ENCODE measurements at regions not wholly inside any gene's neighbourhood (a gene's known extent, or its start where the extent isn't known, plus 50 kb on each side); places are given as distances from the start of the nearest gene placed in this dataset.

GRCh38 chr4:81811562-81812293 is 340.0 kb upstream of the RASGEF1B start:
- ChIA-PET POLR2A (interaction anchor here (0.6 kb wide), 2 partner anchors 24 to 185 kb away, joined by 3 to 4 read pairs; no protein-coding TSS in a partner anchor), CTCF (interaction anchor here in 1 of 2 donors (0.7 kb wide), 1 partner anchor 165 kb away, joined by 3 read pairs; no protein-coding TSS in a partner anchor)
- no peak overlapping the region for H3K4me3 Mint-ChIP-seq
- Histone ChIP-seq H3K27ac (ENCODE audit: low read length) (no peak overlapping the region), H3K4me3 (ENCODE audit: control insufficient read depth in 1 of 2, extremely low read depth in 1 of 2, low read length in 1 of 2) (no peak overlapping the region), H3K4me1 (ENCODE audit: control insufficient read depth in 1 of 2, extremely low read depth in 1 of 2, insufficient read depth in 2 of 2, low read length in 2 of 2) (no peaks in the 10 kb centered on the region), H3K9me3 (no peaks in the 10 kb centered on the region), H3K27me3 (replicated peaks in 1 of 2; ENCODE audit: control insufficient read depth in 2 of 2, extremely low read depth in 1 of 2, insufficient read depth in 2 of 2, low read length in 1 of 2) (no peaks in the 10 kb centered on the region), H3K36me3 (ENCODE audit: control insufficient read depth in 2 of 2, extremely low read depth in 1 of 2, insufficient read depth in 1 of 2, low read length in 1 of 2) (no peaks in the 10 kb centered on the region)
- H3K9me3 Mint-ChIP-seq: no peaks in the 10 kb centered on the region
- DNase-seq (no peak), ATAC-seq (replicated peaks in 1 of 4) (no peak)
- H3K36me3 Mint-ChIP-seq: no peaks in the 10 kb centered on the region
- H3K27me3 Mint-ChIP-seq: peaks cover 6 to 7% of the 10 kb centered on the region in 2 donors
- H3K4me1 Mint-ChIP-seq: peaks cover 0 to 5% (median 3%) of the 10 kb centered on the region in 3 donors
- WGBS (ENCODE audit: insufficient coverage): 100% methylated on average over 1 of the region's 5 CpGs
- no peak overlapping the region for H3K27ac Mint-ChIP-seq

DNA sequence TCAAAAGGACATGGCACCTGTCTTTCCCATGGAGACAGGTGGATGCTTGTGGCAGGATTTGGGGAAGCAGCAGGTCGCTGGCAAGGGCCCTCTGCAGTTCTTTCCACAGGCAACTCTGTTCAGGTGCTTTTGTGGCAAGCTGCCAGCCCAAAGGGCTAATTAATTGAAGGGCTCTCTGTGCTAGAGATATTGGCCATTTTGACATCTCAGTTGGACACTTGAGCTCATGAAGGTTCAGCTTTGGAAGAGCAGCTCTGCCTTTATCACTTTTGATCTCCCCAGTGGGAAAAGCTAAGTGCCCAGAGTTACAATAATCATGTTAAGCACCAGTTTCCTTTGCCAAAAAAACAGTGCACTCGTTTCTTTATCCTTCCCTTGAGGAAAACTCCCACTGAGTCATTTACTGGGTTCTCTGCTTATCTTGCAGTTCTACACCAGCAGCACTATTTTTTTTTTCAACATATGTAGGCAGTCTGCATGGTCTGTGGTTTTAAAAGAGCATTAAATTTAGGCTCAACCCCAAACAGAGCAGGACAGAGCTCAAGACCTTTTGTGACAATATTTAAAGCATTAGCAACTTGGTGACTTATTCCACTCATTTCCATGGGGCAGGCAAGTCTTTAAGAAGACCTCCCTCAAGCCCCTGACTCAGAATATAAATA is 336.4 kb upstream of the RASGEF1B start:
- POLR2A ChIA-PET: no interaction called here

GRCh38 chr4:81807386-81807785 is 335.7 kb upstream of the RASGEF1B start:
- POLR2A ChIA-PET: no interaction called here
- Histone ChIP-seq H3K27me3 (replicated peaks in 1 of 2; ENCODE audit: control insufficient read depth in 2 of 2, extremely low read depth in 1 of 2, insufficient read depth in 2 of 2, low read length in 1 of 2) (no peaks in the 10 kb centered on the region), H3K27ac (ENCODE audit: low read length) (no peak overlapping the region), H3K4me1 (ENCODE audit: control insufficient read depth in 1 of 2, extremely low read depth in 1 of 2, insufficient read depth in 2 of 2, low read length in 2 of 2) (no peaks in the 10 kb centered on the region), H3K9me3 (no peaks in the 10 kb centered on the region), H3K4me3 (ENCODE audit: control insufficient read depth in 1 of 2, extremely low read depth in 1 of 2, low read length in 1 of 2) (no peak overlapping the region), H3K36me3 (ENCODE audit: control insufficient read depth in 2 of 2, extremely low read depth in 1 of 2, insufficient read depth in 1 of 2, low read length in 1 of 2) (no peaks in the 10 kb centered on the region)
- Mint-ChIP-seq H3K4me3 (no peak overlapping the region), H3K4me1 (peaks cover 0 to 5% (median 3%) of the 10 kb centered on the region in 3 donors), H3K27ac (no peak overlapping the region), H3K9me3 (no peaks in the 10 kb centered on the region), H3K36me3 (no peaks in the 10 kb centered on the region), H3K27me3 (peaks cover 2 to 8% of the 10 kb centered on the region in 2 donors)
- DNase-seq: no peak
- WGBS (ENCODE audit: insufficient coverage): 69% methylated on average over 7 of the region's 7 CpGs
- CTCF ChIA-PET: no interaction called here
- ATAC-seq (replicated peaks in 1 of 4): no peak

More for the DNA sequence above, 336.4 kb upstream of the RASGEF1B start:
- no peak overlapping the region for H3K27ac ChIP-seq (ENCODE audit: low read length)
- H3K4me3 ChIP-seq (ENCODE audit: control insufficient read depth in 1 of 2, extremely low read depth in 1 of 2, low read length in 1 of 2): no peak overlapping the region
- Mint-ChIP-seq H3K4me3 (no peak overlapping the region), H3K4me1 (peaks cover 0 to 5% (median 3%) of the 10 kb centered on the region in 3 donors), H3K9me3 (no peaks in the 10 kb centered on the region), H3K27ac (no peak overlapping the region), H3K27me3 (peaks cover 2 to 8% of the 10 kb centered on the region in 2 donors), H3K36me3 (no peaks in the 10 kb centered on the region)
- H3K27me3 ChIP-seq (replicated peaks in 1 of 2; ENCODE audit: control insufficient read depth in 2 of 2, extremely low read depth in 1 of 2, insufficient read depth in 2 of 2, low read length in 1 of 2): no peaks in the 10 kb centered on the region
- H3K36me3 ChIP-seq (ENCODE audit: control insufficient read depth in 2 of 2, extremely low read depth in 1 of 2, insufficient read depth in 1 of 2, low read length in 1 of 2): no peaks in the 10 kb centered on the region
- DNase-seq (no peak), ATAC-seq (replicated peaks in 1 of 4) (no peak)
- 70% methylated on average over 1 of the region's 2 CpGs for WGBS (ENCODE audit: insufficient coverage)
- no peaks in the 10 kb centered on the region for H3K9me3 ChIP-seq
- H3K4me1 ChIP-seq (ENCODE audit: control insufficient read depth in 1 of 2, extremely low read depth in 1 of 2, insufficient read depth in 2 of 2, low read length in 2 of 2): no peaks in the 10 kb centered on the region
- CTCF ChIA-PET: interaction anchor here in 1 of 2 donors (0.6 kb wide), 1 partner anchor 266 kb away, joined by 3 read pairs; no protein-coding TSS in a partner anchor

GRCh38 chr4:81806485-81806884 is 334.8 kb upstream of the RASGEF1B start:
- H3K9me3 Mint-ChIP-seq: no peaks in the 10 kb centered on the region
- Histone ChIP-seq H3K36me3 (ENCODE audit: control insufficient read depth in 2 of 2, extremely low read depth in 1 of 2, insufficient read depth in 1 of 2, low read length in 1 of 2) (no peaks in the 10 kb centered on the region), H3K27me3 (replicated peaks in 1 of 2; ENCODE audit: control insufficient read depth in 2 of 2, extremely low read depth in 1 of 2, insufficient read depth in 2 of 2, low read length in 1 of 2) (no peaks in the 10 kb centered on the region), H3K27ac (ENCODE audit: low read length) (no peak overlapping the region), H3K4me3 (ENCODE audit: control insufficient read depth in 1 of 2, extremely low read depth in 1 of 2, low read length in 1 of 2) (no peak overlapping the region), H3K9me3 (no peaks in the 10 kb centered on the region), H3K4me1 (ENCODE audit: control insufficient read depth in 1 of 2, extremely low read depth in 1 of 2, insufficient read depth in 2 of 2, low read length in 2 of 2) (no peaks in the 10 kb centered on the region)
- ChIA-PET POLR2A (no interaction called here), CTCF (interaction anchor here (0.5 to 0.8 kb wide), 3 partner anchors 12 to 423 kb away, joined by 3 to 5 read pairs (median 3); no protein-coding TSS in a partner anchor)
- H3K36me3 Mint-ChIP-seq: no peaks in the 10 kb centered on the region
- H3K27ac Mint-ChIP-seq: no peak overlapping the region
- no peak for ATAC-seq (replicated peaks in 1 of 4)
- peaks cover 0 to 8% of the 10 kb centered on the region in 2 donors for H3K27me3 Mint-ChIP-seq
- H3K4me3 Mint-ChIP-seq: no peak overlapping the region
- peaks cover 0 to 5% (median 3%) of the 10 kb centered on the region in 3 donors for H3K4me1 Mint-ChIP-seq
- no peak for DNase-seq
- WGBS (ENCODE audit: insufficient coverage): no CpG with 5 or more reads among the region's 1 CpG

DNA sequence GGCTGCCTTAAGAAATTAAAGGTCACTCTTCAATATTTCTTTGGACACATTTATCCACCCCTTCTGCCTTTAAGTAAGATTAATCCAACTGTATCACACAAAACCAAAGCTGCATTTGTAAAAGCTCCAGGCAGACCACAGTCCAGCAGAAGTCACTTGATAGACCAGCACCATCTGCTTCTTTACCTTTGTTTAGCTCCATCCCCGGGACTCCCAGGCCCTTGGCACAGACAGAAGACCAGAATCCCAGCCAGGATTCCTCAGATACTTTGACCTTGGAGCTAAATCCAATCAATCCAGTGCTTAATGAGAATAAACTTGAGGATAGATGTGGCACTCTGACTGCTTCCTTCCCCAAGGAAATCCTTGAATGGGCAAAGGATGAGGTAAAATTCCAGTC is 333.1 kb upstream of the RASGEF1B start:
- POLR2A ChIA-PET: no interaction called here
- Histone ChIP-seq H3K36me3 (ENCODE audit: control insufficient read depth in 2 of 2, extremely low read depth in 1 of 2, insufficient read depth in 1 of 2, low read length in 1 of 2) (no peaks in the 10 kb centered on the region), H3K4me1 (ENCODE audit: control insufficient read depth in 1 of 2, extremely low read depth in 1 of 2, insufficient read depth in 2 of 2, low read length in 2 of 2) (no peaks in the 10 kb centered on the region), H3K27me3 (replicated peaks in 1 of 2; ENCODE audit: control insufficient read depth in 2 of 2, extremely low read depth in 1 of 2, insufficient read depth in 2 of 2, low read length in 1 of 2) (no peaks in the 10 kb centered on the region), H3K27ac (ENCODE audit: low read length) (no peak overlapping the region), H3K9me3 (no peaks in the 10 kb centered on the region), H3K4me3 (ENCODE audit: control insufficient read depth in 1 of 2, extremely low read depth in 1 of 2, low read length in 1 of 2) (no peak overlapping the region)
- H3K27me3 Mint-ChIP-seq: peaks cover 0 to 8% of the 10 kb centered on the region in 2 donors
- WGBS (ENCODE audit: insufficient coverage): no CpG with 5 or more reads among the region's 1 CpG
- CTCF ChIA-PET: interaction anchor here in 1 of 2 donors (1.1 kb wide), 1 partner anchor 337 kb away, joined by 4 read pairs; no protein-coding TSS in a partner anchor
- ATAC-seq (replicated peaks in 1 of 4) (no peak), DNase-seq (no peak)
- H3K4me3 Mint-ChIP-seq: no peak overlapping the region
- peaks cover 0 to 6% (median 3%) of the 10 kb centered on the region in 3 donors for H3K4me1 Mint-ChIP-seq
- H3K9me3 Mint-ChIP-seq: no peaks in the 10 kb centered on the region
- no peaks in the 10 kb centered on the region for H3K36me3 Mint-ChIP-seq
- H3K27ac Mint-ChIP-seq: no peak overlapping the region

DNA sequence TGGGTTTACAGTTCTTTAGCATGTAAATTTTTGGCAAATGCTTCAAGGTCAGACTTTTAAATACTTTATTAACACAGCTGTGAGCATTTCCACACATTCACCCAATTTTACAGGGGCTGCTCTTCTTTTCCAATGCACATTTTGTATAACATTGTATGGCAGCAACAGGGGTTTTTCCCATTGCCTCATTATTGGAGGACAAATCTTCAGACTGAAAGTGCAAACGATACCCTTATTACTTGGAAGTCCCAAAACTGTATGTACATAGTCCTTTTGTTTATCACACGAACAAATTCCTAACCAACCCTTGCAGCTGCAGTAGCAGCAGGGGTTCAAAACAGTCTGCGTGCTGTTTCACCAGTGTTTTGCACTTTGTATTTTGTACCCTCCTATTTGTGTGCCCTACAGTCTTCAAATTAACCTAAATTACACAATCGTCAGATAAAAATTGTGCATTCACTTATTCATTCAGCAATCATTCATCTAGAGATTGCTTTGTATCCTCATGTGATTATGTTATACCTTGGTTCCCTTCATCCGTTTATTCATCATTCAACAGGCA is 330.7 kb upstream of the RASGEF1B start:
- Histone ChIP-seq H3K27me3 (replicated peaks in 1 of 2; ENCODE audit: control insufficient read depth in 2 of 2, extremely low read depth in 1 of 2, insufficient read depth in 2 of 2, low read length in 1 of 2) (no peaks in the 10 kb centered on the region), H3K27ac (ENCODE audit: low read length) (no peak overlapping the region), H3K4me3 (ENCODE audit: control insufficient read depth in 1 of 2, extremely low read depth in 1 of 2, low read length in 1 of 2) (no peak overlapping the region), H3K4me1 (ENCODE audit: control insufficient read depth in 1 of 2, extremely low read depth in 1 of 2, insufficient read depth in 2 of 2, low read length in 2 of 2) (no peaks in the 10 kb centered on the region), H3K9me3 (no peaks in the 10 kb centered on the region), H3K36me3 (ENCODE audit: control insufficient read depth in 2 of 2, extremely low read depth in 1 of 2, insufficient read depth in 1 of 2, low read length in 1 of 2) (no peaks in the 10 kb centered on the region)
- H3K4me1 Mint-ChIP-seq: peaks cover 0 to 6% (median under 1%) of the 10 kb centered on the region in 3 donors
- CTCF ChIA-PET: no interaction called here
- DNase-seq: no peak
- no peaks in the 10 kb centered on the region for H3K9me3 Mint-ChIP-seq
- H3K27ac Mint-ChIP-seq: no peak overlapping the region
- POLR2A ChIA-PET: no interaction called here
- H3K36me3 Mint-ChIP-seq: no peaks in the 10 kb centered on the region
- no peak for ATAC-seq (replicated peaks in 1 of 4)
- WGBS (ENCODE audit: insufficient coverage): 45% methylated on average over 3 of the region's 5 CpGs
- peaks cover 0 to 6% of the 10 kb centered on the region in 2 donors for H3K27me3 Mint-ChIP-seq
- H3K4me3 Mint-ChIP-seq: no peak overlapping the region

All from T-cell (primary cell).